Bronchial epithelial cell (primary cell): ENCODE measurements at regions not wholly inside any gene's neighbourhood (a gene's known extent, or its start where the extent isn't known, plus 50 kb on each side); places are given as distances from the start of the nearest gene placed in this dataset.

ENCODE experiments used
- DNase-seq: peaks from one replicate; pipeline ENCODE4 v3.0.0-alpha.2; 2010; ENCODE audit warnings: low read depth
- FAIRE-seq: peaks from 2 replicates; lab custom pipeline; 2011; peaks lifted over from hg19 to GRCh38; lab: Jason Lieb, UNC
- H3K27me3 ChIP-seq: 2 replicates; pipeline ENCODE4 v1.5.1; 2011; ENCODE audit warnings: low read length; ENCODE audit not compliant: control insufficient read depth, insufficient read depth
- H3K36me3 ChIP-seq: 2 replicates; pipeline ENCODE4 v1.5.1; 2011; ENCODE audit warnings: low read length; ENCODE audit not compliant: control insufficient read depth, insufficient read depth
- H3K4me3 ChIP-seq: 2 replicates; pipeline ENCODE4 v1.5.1; 2011; ENCODE audit warnings: mild to moderate bottlenecking, low read depth, low read length, control low read depth
- TF ChIP-seq, protein P1 (sequence below): IDR thresholded peaks from 2 replicates; pipeline ENCODE4 v1.5.1; 2011; ENCODE audit warnings: mild to moderate bottlenecking, moderate library complexity, low read length, control low read depth, inconsistent platforms; ENCODE audit not compliant: insufficient read depth, severe bottlenecking

DNA sequence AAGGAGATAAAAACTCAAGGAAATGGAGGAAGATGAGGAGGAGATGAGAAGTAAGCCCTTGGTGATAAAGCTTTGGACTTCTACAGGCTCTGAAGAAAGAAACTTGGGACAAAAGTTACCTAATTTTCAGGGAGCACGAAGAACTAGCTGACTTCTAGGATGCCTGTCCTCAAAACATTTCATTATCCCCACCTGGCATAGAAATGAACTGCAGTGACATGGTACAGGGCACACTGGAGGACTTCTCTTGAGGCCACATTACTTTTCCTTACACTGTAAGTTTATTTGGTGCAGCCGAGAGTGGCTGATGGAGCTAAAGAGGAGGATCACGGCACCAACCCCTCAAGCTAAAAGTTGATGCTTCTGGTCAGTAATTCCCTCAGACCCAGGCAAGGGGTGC lies 269.5 kb upstream of the MSX2 start:
- no peaks in the 10 kb centered on the region for H3K27me3 ChIP-seq
- FAIRE-seq (no peak), DNase-seq (no peak)
- TF ChIP-seq, protein P1, sequence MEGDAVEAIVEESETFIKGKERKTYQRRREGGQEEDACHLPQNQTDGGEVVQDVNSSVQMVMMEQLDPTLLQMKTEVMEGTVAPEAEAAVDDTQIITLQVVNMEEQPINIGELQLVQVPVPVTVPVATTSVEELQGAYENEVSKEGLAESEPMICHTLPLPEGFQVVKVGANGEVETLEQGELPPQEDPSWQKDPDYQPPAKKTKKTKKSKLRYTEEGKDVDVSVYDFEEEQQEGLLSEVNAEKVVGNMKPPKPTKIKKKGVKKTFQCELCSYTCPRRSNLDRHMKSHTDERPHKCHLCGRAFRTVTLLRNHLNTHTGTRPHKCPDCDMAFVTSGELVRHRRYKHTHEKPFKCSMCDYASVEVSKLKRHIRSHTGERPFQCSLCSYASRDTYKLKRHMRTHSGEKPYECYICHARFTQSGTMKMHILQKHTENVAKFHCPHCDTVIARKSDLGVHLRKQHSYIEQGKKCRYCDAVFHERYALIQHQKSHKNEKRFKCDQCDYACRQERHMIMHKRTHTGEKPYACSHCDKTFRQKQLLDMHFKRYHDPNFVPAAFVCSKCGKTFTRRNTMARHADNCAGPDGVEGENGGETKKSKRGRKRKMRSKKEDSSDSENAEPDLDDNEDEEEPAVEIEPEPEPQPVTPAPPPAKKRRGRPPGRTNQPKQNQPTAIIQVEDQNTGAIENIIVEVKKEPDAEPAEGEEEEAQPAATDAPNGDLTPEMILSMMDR: no peak
- H3K36me3 ChIP-seq: no peaks in the 10 kb centered on the region
- H3K4me3 ChIP-seq: no peak overlapping the region

DNA sequence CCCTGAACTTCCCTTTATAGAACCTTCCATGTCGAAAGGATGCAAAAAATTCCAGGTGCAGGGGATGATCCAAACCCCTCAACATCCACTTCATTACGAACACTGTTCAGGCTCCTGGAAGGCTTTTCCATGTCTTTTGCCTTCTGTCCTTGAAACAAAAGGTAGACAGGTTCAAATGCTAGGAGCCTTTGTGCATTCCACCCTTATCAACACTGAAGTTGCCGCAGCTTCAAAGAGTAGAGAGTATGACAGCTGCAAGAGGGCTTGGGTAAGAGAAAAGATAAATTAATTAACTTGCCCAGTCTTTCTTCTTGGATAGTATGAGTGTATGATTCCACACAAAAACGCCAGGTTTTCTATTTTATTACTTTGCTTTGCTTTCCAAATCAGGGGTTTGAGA lies 269.1 kb upstream of the MSX2 start:
- no peak overlapping the region for H3K4me3 ChIP-seq
- TF ChIP-seq, protein P1: no peak
- FAIRE-seq: no peak

DNA sequence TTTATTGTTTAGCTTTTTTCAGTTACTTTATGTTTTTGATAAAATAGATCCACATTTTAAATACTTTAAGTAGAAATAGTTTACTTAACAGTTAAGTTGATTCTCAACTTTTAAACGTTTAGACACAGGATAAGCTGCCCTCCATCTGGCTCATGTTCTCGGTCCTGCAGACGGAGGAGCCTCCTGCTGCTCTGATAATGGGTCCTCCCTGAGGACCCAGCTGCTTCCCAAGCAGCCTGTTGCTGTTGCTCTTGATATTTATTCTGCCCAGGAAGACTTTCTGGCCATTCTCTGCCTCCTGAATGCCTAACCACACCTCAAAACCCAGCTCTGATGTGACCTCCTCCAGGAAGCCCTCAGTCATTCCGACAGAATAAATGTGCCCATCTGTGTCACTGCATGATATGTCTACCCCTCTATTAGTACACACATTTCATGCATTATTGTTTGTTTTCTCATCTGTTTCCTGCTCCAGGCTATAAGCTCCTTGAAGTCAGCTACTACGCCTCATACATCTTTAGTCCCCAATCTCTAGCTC lies 267.2 kb upstream of the MSX2 start:
- H3K36me3 ChIP-seq: no peaks in the 10 kb centered on the region
- TF ChIP-seq, protein P1: no peak
- DNase-seq (no peak), FAIRE-seq (no peak)
- H3K4me3 ChIP-seq: no peak overlapping the region
- no peaks in the 10 kb centered on the region for H3K27me3 ChIP-seq

More for the DNA sequence above, 269.1 kb upstream of the MSX2 start:
- DNase-seq: no peak
- Histone ChIP-seq H3K27me3 (no peaks in the 10 kb centered on the region), H3K36me3 (no peaks in the 10 kb centered on the region)

DNA sequence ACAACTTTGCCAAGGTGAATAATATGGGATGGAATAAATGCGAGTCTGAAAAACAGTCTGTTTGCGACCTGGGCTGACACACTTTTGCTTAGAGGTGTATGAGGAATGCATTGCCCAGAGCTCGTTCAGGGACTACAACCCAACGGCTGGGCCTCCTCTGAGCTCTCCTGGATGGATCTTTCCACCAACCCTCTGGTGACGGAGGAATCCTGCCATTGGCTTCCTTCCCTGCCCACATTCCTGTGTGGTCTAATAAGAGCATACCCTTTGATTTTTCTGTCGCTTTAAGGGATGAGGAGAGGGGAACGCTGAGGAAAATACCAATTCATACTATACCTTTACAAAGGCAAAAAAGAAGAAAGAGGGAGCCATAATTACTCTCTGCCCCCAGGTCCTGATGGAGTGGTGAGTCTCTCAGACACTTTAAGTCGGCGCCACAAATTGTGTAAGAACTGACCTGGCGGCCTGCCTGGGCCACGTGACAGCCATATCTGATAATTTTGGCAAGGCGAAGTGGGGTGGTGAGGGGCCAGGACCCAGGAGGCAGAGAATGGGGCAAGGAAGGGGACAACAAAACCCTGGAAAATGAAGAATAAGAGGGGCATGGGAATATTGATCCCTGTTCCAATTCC lies 265.2 kb upstream of the MSX2 start:
- H3K4me3 ChIP-seq: no peak overlapping the region
- H3K36me3 ChIP-seq: no peaks in the 10 kb centered on the region
- H3K27me3 ChIP-seq: no peaks in the 10 kb centered on the region
- TF ChIP-seq, protein P1: no peak
- no peak for FAIRE-seq
- no peak for DNase-seq

DNA sequence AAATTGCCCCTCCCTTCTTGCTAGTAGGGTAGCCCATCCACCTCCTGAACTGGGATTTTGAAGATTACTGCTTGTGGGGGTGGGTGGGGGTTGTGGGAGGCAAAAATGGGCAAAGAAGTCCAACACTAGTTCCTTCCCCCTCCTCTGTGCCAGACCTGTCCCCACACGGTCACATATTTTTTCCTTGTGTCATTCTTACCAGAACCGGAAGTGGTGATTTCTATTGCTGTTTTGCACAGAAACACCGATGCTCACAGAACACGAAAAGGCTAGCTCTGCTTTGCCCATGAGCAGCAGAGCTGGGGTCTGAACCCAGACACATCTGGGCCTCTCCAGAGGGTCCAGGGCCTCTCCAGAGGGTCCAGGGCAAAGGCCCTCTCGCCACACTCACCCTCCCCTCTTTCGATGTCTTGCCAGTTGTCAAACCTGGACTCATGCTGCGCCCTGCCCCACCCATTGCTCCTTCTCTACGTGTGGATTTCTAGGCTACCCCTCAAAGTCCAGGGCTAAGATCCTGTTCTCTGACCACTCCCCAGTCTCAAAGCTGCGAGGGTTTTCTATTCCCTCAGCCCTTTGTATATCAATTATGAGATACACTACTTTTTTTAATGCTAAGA lies 264.4 kb upstream of the MSX2 start:
- DNase-seq: peak; percentile 12
- no peak for FAIRE-seq
- Histone ChIP-seq H3K36me3 (no peaks in the 10 kb centered on the region), H3K4me3 (no peak overlapping the region), H3K27me3 (no peaks in the 10 kb centered on the region)
- TF ChIP-seq, protein P1: no peak
